IMR-90 (cell line): ENCODE measurements at regions not wholly inside any gene's neighbourhood (a gene's known extent, or its start where the extent isn't known, plus 50 kb on each side); places are given as distances from the start of the nearest gene placed in this dataset.

Source experiments
- RAD21 ChIP-seq: IDR thresholded peaks from 2 replicates; pipeline ENCODE4 v1.6.1; 2012; ENCODE audit warnings: low read length, improper control_type of control experiment
- TF ChIP-seq, protein P1 (sequence below): conservative IDR thresholded peaks from 2 replicates; pipeline ENCODE4 v1.5.1; 2012; ENCODE audit warnings: mild to moderate bottlenecking, low read depth, low read length, improper control_type of control experiment

DNA sequence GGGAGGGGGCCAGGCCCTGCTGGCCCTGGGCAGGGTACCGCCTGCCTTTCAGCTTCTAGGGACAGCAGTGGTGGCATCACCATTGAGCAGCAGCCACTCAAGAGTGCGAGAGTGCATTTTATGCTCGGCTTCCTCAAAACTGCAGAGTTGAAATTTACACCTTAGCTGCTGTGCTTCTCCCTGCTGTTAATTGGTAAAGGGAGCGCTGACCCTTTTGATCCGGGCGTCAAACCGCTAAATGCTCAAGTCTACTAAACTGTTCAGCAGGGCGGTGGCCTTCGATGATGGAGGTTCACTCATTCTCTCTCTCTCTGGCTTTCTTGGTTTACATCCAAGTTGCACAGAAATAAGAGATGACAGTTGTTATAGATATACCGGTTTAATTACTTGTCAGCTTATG, 368.6 kb upstream of the IRX2 start:
- TF ChIP-seq, protein P1, sequence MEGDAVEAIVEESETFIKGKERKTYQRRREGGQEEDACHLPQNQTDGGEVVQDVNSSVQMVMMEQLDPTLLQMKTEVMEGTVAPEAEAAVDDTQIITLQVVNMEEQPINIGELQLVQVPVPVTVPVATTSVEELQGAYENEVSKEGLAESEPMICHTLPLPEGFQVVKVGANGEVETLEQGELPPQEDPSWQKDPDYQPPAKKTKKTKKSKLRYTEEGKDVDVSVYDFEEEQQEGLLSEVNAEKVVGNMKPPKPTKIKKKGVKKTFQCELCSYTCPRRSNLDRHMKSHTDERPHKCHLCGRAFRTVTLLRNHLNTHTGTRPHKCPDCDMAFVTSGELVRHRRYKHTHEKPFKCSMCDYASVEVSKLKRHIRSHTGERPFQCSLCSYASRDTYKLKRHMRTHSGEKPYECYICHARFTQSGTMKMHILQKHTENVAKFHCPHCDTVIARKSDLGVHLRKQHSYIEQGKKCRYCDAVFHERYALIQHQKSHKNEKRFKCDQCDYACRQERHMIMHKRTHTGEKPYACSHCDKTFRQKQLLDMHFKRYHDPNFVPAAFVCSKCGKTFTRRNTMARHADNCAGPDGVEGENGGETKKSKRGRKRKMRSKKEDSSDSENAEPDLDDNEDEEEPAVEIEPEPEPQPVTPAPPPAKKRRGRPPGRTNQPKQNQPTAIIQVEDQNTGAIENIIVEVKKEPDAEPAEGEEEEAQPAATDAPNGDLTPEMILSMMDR: no peak
- TF ChIP-seq RAD21: no peak
